MM.1S (cell line): ENCODE measurements at regions not wholly inside any gene's neighbourhood (a gene's known extent, or its start where the extent isn't known, plus 50 kb on each side); places are given as distances from the start of the nearest gene placed in this dataset.

ENCODE experiments used
- DNase-seq: peaks from one replicate; pipeline ENCODE4 v3.0.0-alpha.2; 2015
- H2AFZ ChIP-seq: fragments of 300-600 bp; sonication (generic); 2 replicates; pipeline ENCODE4 v1.6.0; 2016; ENCODE audit warnings: antibody characterized with exemption, low read length
- H3F3A ChIP-seq: fragments of 300-600 bp; sonication (generic); 2 replicates; pipeline ENCODE4 v1.6.1; 2016; ENCODE audit warnings: mild to moderate bottlenecking, antibody characterized with exemption, low read length, moderate library complexity, mixed read lengths; ENCODE audit not compliant: insufficient read depth
- H3K27ac ChIP-seq: fragments of 300-600 bp; sonication (generic); 2 replicates; pipeline ENCODE4 v1.5.1; 2016; ENCODE audit warnings: mild to moderate bottlenecking, low read length
- H3K27me3 ChIP-seq: fragments of 300-600 bp; sonication (generic); replicated peaks from 2 replicates; pipeline ENCODE4 v1.6.0; 2016; ENCODE audit warnings: low read length; ENCODE audit not compliant: insufficient read depth
- H3K36me3 ChIP-seq: fragments of 300-600 bp; sonication (generic); replicated peaks from 2 replicates; pipeline ENCODE4 v1.6.1; 2016; ENCODE audit warnings: mild to moderate bottlenecking, low read length, mixed read lengths; ENCODE audit not compliant: insufficient read depth
- H3K4me1 ChIP-seq: fragments of 300-600 bp; sonication (generic); 2 replicates; pipeline ENCODE4 v1.6.1; 2016; ENCODE audit warnings: low read length, mixed read lengths
- H3K4me2 ChIP-seq: fragments of 300-600 bp; sonication (generic); 2 replicates; pipeline ENCODE4 v1.6.0; 2016; ENCODE audit warnings: low read depth, low read length
- H3K4me3 ChIP-seq: fragments of 300-600 bp; sonication (generic); 2 replicates; pipeline ENCODE4 v1.5.1; 2016; ENCODE audit warnings: low read length, mixed read lengths
- H3K79me2 ChIP-seq: fragments of 300-600 bp; sonication (generic); 2 replicates; pipeline ENCODE4 v1.6.1; 2016; ENCODE audit warnings: mixed run types, low read length, mixed read lengths
- H3K9ac ChIP-seq: fragments of 300-600 bp; sonication (generic); 2 replicates; pipeline ENCODE4 v1.6.1; 2016; ENCODE audit warnings: low read length, mixed read lengths
- H3K9me2 ChIP-seq: fragments of 300-600 bp; sonication (generic); replicated peaks from 2 replicates; pipeline ENCODE4 v1.6.1; 2016; ENCODE audit warnings: mild to moderate bottlenecking, low read length, mixed read lengths; ENCODE audit not compliant: insufficient read depth
- H3K9me3 ChIP-seq: fragments of 300-600 bp; sonication (generic); replicated peaks from 2 replicates; pipeline ENCODE4 v1.6.1; 2016; ENCODE audit warnings: mild to moderate bottlenecking, low read length, mixed read lengths; ENCODE audit not compliant: insufficient read depth
- H4K20me1 ChIP-seq: fragments of 300-600 bp; sonication (generic); 2 replicates; pipeline ENCODE4 v1.6.1; 2016; ENCODE audit warnings: mild to moderate bottlenecking, low read length, moderate library complexity, mixed read lengths; ENCODE audit not compliant: insufficient read depth
- CTCF ChIP-seq: fragments of 300-600 bp; sonication (generic); IDR thresholded peaks from 2 replicates; pipeline ENCODE4 v1.5.1; 2016; ENCODE audit warnings: antibody characterized with exemption, low read length, mixed read lengths
- EZH2 ChIP-seq: fragments of 300-600 bp; sonication (generic); optimal IDR thresholded peaks from 2 replicates; pipeline ENCODE3; 2017; ENCODE audit warnings: low read depth, mild to moderate bottlenecking, antibody characterized with exemption, low read length, mixed read lengths
- EZH2phosphoT487 ChIP-seq: fragments of 300-600 bp; sonication (generic); IDR thresholded peaks from 2 replicates; pipeline ENCODE4 v1.6.1; 2018; ENCODE audit warnings: antibody characterized with exemption, low read length

GRCh38 chr21:21801921-21802320 is 803.7 kb downstream of the NCAM2 start:
- no peak overlapping the region for H3K4me3 ChIP-seq
- no peaks in the 10 kb centered on the region for H3K36me3 ChIP-seq
- TF ChIP-seq CTCF, result no peak
- TF ChIP-seq EZH2, result no peak
- TF ChIP-seq EZH2phosphoT487, result no peak

GRCh38 chr21:21806711-21807597 is 808.7 kb downstream of the NCAM2 start:
- Histone ChIP-seq H3K9me2 (no peaks in the 10 kb centered on the region), H3K79me2 (no peaks in the 10 kb centered on the region), H3K4me1 (no peaks in the 10 kb centered on the region), H3K27ac (no peak overlapping the region), H3K4me2 (no peak overlapping the region), H4K20me1 (no peaks in the 10 kb centered on the region), H3K9me3 (no peaks in the 10 kb centered on the region), H3K4me3 (no peak overlapping the region), H3K36me3 (no peaks in the 10 kb centered on the region), H3F3A (no peaks in the 10 kb centered on the region), H2AFZ (no peak overlapping the region), H3K9ac (no peak overlapping the region), H3K27me3 (no peaks in the 10 kb centered on the region)
- DNase-seq, result no peak
- TF ChIP-seq EZH2 (no peak), CTCF (no peak), EZH2phosphoT487 (no peak)

More at GRCh38 chr21:21801921-21802320, 803.7 kb downstream of the NCAM2 start:
- no peak overlapping the region for H3K9ac ChIP-seq
- no peaks in the 10 kb centered on the region for H3F3A ChIP-seq
- H3K27ac ChIP-seq, result no peak overlapping the region
- no peak overlapping the region for H2AFZ ChIP-seq
- H3K9me3 ChIP-seq, result no peaks in the 10 kb centered on the region
- no peak overlapping the region for H3K4me2 ChIP-seq
- no peaks in the 10 kb centered on the region for H3K4me1 ChIP-seq
- H4K20me1 ChIP-seq, result no peaks in the 10 kb centered on the region
- DNase-seq, result no peak
- no peaks in the 10 kb centered on the region for H3K27me3 ChIP-seq
- no peaks in the 10 kb centered on the region for H3K9me2 ChIP-seq
- H3K79me2 ChIP-seq, result no peaks in the 10 kb centered on the region

GRCh38 chr21:21807598-21807903 is 809.3 kb downstream of the NCAM2 start:
- Histone ChIP-seq H2AFZ (no peak overlapping the region), H3K9me3 (no peaks in the 10 kb centered on the region)

GRCh38 chr21:21813289-21813688 is 815.1 kb downstream of the NCAM2 start:
- DNase-seq, result no peak
- H2AFZ ChIP-seq, result no peak overlapping the region
- no peaks in the 10 kb centered on the region for H3K36me3 ChIP-seq
- H3K4me1 ChIP-seq, result no peaks in the 10 kb centered on the region
- no peaks in the 10 kb centered on the region for H3K79me2 ChIP-seq
- H4K20me1 ChIP-seq, result no peaks in the 10 kb centered on the region
- TF ChIP-seq EZH2phosphoT487 (no peak), CTCF (no peak), EZH2 (no peak)
- no peaks in the 10 kb centered on the region for H3K27me3 ChIP-seq
- H3K9me2 ChIP-seq, result no peaks in the 10 kb centered on the region
- no peak overlapping the region for H3K9ac ChIP-seq
- H3K27ac ChIP-seq, result no peak overlapping the region
- no peaks in the 10 kb centered on the region for H3K9me3 ChIP-seq
- no peak overlapping the region for H3K4me3 ChIP-seq
- H3K4me2 ChIP-seq, result no peak overlapping the region
- no peaks in the 10 kb centered on the region for H3F3A ChIP-seq

More at GRCh38 chr21:21807598-21807903, 809.3 kb downstream of the NCAM2 start:
- Histone ChIP-seq H3K4me3 (no peak overlapping the region), H3K4me2 (no peak overlapping the region), H3K27ac (no peak overlapping the region), H3K9ac (no peak overlapping the region), H4K20me1 (no peaks in the 10 kb centered on the region), H3K36me3 (no peaks in the 10 kb centered on the region), H3F3A (no peaks in the 10 kb centered on the region), H3K4me1 (no peaks in the 10 kb centered on the region), H3K9me2 (no peaks in the 10 kb centered on the region), H3K79me2 (no peaks in the 10 kb centered on the region), H3K27me3 (no peaks in the 10 kb centered on the region)
- DNase-seq, result no peak
- TF ChIP-seq EZH2phosphoT487, result no peak
